Loucy (cell line): ENCODE measurements at regions not wholly inside any gene's neighbourhood (a gene's known extent, or its start where the extent isn't known, plus 50 kb on each side); places are given as distances from the start of the nearest gene placed in this dataset.

Experiments
- EZH2phosphoT487 ChIP-seq: fragments of 200-600 bp; IDR thresholded peaks from 2 replicates; pipeline ENCODE4 v1.6.1; 2018; ENCODE audit warnings: antibody characterized with exemption, mild to moderate bottlenecking, moderate library complexity, borderline replicate concordance
- TF ChIP-seq, protein P1 (sequence below): fragments of 200-600 bp; sonication (generic); conservative IDR thresholded peaks from 2 replicates; pipeline ENCODE4 v1.5.1; 2014; ENCODE audit warnings: mild to moderate bottlenecking, antibody characterized with exemption, low read length

DNA sequence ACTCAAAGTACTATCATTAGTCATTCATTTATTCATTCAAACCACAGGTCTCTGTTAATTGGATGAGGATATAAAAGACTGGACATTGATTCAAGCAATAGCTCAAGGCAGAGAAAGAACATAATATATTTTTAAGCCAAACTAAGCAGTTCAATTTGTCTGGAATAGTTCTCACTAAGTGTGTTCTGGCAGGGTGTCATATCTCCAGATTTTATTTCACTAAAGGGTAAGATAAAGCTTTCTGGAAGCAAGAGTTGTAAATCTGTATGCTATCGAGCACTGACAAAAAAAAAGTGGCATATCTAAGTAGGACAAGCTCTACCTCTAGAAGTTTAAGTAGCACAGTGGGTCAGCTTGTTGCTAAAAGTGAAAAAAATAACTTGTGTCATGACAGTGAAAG is 375.6 kb downstream of the TUSC1 start:
- TF ChIP-seq, protein P1, sequence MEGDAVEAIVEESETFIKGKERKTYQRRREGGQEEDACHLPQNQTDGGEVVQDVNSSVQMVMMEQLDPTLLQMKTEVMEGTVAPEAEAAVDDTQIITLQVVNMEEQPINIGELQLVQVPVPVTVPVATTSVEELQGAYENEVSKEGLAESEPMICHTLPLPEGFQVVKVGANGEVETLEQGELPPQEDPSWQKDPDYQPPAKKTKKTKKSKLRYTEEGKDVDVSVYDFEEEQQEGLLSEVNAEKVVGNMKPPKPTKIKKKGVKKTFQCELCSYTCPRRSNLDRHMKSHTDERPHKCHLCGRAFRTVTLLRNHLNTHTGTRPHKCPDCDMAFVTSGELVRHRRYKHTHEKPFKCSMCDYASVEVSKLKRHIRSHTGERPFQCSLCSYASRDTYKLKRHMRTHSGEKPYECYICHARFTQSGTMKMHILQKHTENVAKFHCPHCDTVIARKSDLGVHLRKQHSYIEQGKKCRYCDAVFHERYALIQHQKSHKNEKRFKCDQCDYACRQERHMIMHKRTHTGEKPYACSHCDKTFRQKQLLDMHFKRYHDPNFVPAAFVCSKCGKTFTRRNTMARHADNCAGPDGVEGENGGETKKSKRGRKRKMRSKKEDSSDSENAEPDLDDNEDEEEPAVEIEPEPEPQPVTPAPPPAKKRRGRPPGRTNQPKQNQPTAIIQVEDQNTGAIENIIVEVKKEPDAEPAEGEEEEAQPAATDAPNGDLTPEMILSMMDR = no peak
- TF ChIP-seq EZH2phosphoT487 = no peak
